Thyroid gland (tissue), 4 donors: ENCODE measurements at regions not wholly inside any gene's neighbourhood (a gene's known extent, or its start where the extent isn't known, plus 50 kb on each side); places are given as distances from the start of the nearest gene placed in this dataset.

ENCODE experiments used
- DNase-seq, 2 donors: peaks; one replicate each; pipeline ENCODE4 v3.0.0-alpha.2; 2019
- H3K27ac ChIP-seq, 3 donors: fragments of 200-600 bp; sonication (generic); 1 replicate in 2 of 3; 2 replicates in 1 of 3; pipeline ENCODE4 v1.5.1; 2016 to 2019; ENCODE audit warnings: mild to moderate bottlenecking in 1 of 3, moderate library complexity in 1 of 3
- H3K27me3 ChIP-seq: fragments of 200-600 bp; sonication (generic); one replicate; pipeline ENCODE4 v1.5.1; 2019
- H3K36me3 ChIP-seq, 2 donors: fragments of 200-600 bp; sonication (generic); one replicate each; pipeline ENCODE4 v1.5.1; 2016 to 2019
- H3K4me1 ChIP-seq, 2 donors: fragments of 200-600 bp; sonication (generic); one replicate each; pipeline ENCODE4 v1.5.1; 2017 to 2019
- H3K4me3 ChIP-seq, 3 donors: fragments of 200-600 bp; sonication (generic); replicated peaks in 1 of 3; 1 replicate in 2 of 3; 2 replicates in 1 of 3; pipeline ENCODE4 v1.5.1; 2016; ENCODE audit warnings: mild to moderate bottlenecking in 1 of 3
- H3K9me3 ChIP-seq: fragments of 200-600 bp; sonication (generic); one replicate; pipeline ENCODE4 v1.5.1; 2017
- POLR2A ChIP-seq, 2 donors: fragments of 450-650 bp; IDR thresholded peaks; one replicate each; pipeline ENCODE4 v1.6.1; 2017; ENCODE audit warnings: antibody characterized with exemption in 2 of 2, mild to moderate bottlenecking in 2 of 2, moderate library complexity in 1 of 2
- WGBS, 2 donors: methylation state at CpG; one replicate each; pipeline ENCODE4 v1.1.5; 2017; 5-methylcytosine and 5-hydroxymethylcytosine counted together
- intact Hi-C: fragments of 100-400 bp; cut with DNase I; formaldehyde crosslinking; loops from one replicate; pipeline ENCODE4 v1.15.1; 2023
- TF ChIP-seq, protein P1 (sequence below), 6 experiments: fragments of 200-600 bp in 3 of 6; fragments of 450-650 bp in 3 of 6; sonication (generic) in 3 of 6; IDR thresholded peaks; one replicate each; pipeline ENCODE4 v1.5.1; 2016 to 2019; ENCODE audit warnings: antibody characterized with exemption in 6 of 6, mild to moderate bottlenecking in 2 of 6, inconsistent platforms in 1 of 6, moderate library complexity in 1 of 6

DNA sequence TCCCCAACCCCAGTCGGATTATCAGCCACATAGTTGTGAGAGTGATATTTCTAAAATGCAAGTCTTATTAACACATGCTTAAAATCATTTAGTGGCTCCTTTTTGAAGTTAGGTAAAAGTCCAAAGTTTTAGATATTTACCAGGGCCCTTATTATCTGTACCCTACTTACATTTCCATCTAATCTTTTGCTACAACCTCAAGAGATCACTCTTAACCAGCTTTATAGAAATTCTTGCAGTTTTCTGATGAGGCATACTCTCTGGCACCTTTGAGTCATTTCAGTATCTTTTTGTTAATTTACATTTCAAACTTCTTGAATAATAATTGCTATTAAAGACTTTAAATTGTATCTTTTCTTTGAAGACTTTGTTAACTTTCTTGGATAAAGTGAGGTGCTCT is 453.3 kb downstream of the RFPL4B start:
- WGBS, 2 donors: 95% methylated on average over 1 of the region's 1 CpG
- H3K27me3 ChIP-seq: no peaks in the 10 kb centered on the region
- no peak overlapping the region for H3K27ac ChIP-seq
- TF ChIP-seq, protein P1, sequence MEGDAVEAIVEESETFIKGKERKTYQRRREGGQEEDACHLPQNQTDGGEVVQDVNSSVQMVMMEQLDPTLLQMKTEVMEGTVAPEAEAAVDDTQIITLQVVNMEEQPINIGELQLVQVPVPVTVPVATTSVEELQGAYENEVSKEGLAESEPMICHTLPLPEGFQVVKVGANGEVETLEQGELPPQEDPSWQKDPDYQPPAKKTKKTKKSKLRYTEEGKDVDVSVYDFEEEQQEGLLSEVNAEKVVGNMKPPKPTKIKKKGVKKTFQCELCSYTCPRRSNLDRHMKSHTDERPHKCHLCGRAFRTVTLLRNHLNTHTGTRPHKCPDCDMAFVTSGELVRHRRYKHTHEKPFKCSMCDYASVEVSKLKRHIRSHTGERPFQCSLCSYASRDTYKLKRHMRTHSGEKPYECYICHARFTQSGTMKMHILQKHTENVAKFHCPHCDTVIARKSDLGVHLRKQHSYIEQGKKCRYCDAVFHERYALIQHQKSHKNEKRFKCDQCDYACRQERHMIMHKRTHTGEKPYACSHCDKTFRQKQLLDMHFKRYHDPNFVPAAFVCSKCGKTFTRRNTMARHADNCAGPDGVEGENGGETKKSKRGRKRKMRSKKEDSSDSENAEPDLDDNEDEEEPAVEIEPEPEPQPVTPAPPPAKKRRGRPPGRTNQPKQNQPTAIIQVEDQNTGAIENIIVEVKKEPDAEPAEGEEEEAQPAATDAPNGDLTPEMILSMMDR (IDR thresholded peaks at IDR 0.05): no peak
- TF ChIP-seq POLR2A (IDR thresholded peaks at IDR 0.05): no peak
- intact Hi-C loops: no loop called here
- no peaks in the 10 kb centered on the region for H3K9me3 ChIP-seq
- H3K4me1 ChIP-seq: no peaks in the 10 kb centered on the region
- H3K4me3 ChIP-seq: no peak overlapping the region
- H3K36me3 ChIP-seq: no peaks in the 10 kb centered on the region
- no peak for DNase-seq

DNA sequence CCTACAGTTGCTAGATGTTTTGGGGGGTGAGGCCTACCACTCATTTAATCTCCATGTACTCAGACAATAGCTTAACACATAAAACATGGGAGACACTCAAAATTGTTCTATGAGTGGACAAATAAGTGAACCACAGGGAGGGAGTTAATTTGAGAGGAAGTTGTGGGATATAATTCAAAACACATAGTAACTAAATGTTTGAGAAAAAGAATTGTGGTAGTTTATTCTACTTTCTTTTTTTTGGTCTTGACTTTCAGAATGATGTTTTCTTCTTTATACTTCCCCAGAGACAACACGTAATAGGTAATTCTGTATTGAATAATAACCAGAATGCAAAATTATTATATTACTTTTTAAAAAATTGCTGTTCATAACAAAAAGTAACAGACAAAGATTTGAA is 453.8 kb downstream of the RFPL4B start:
- TF ChIP-seq, protein P1 (IDR thresholded peaks at IDR 0.05): no peak
- Histone ChIP-seq H3K27ac (no peak overlapping the region), H3K4me3 (no peak overlapping the region), H3K9me3 (no peaks in the 10 kb centered on the region), H3K36me3 (no peaks in the 10 kb centered on the region), H3K27me3 (no peaks in the 10 kb centered on the region), H3K4me1 (no peaks in the 10 kb centered on the region)
- intact Hi-C loops: no loop called here
- 87 to 94% methylated on average over 1 of the region's 1 CpG for WGBS, 2 donors
- DNase-seq: no peak

DNA sequence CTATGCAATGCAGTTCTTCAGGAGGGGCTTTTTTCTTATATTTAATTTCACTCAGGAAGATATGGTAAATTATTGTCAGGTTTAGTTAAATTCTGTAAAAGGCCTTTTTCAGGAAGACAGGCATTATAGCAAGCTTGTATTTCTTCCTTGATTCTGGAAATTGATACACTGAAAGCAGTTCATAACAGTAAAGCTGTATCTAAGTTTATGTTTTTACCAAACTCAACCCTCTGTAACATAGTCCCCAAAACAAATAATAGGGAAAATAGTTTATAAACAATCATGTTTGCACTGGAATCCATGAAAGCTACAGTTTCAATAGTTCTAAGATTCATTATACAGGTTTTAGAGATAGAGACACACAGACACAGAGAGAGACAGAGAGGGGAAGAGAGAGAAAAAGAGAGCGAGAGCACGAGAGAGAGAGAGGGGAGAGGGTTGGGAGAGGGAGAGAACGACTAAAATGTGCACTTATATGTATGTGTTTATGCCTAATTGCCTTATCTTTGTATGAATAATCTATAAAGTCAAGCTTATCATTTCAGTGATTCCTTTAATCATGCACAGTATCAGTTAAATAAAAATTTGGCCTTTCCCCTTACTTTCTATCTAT is 454.4 kb downstream of the RFPL4B start:
- H3K4me1 ChIP-seq: no peaks in the 10 kb centered on the region
- H3K36me3 ChIP-seq: no peaks in the 10 kb centered on the region
- no peak for TF ChIP-seq POLR2A (IDR thresholded peaks at IDR 0.05)
- H3K9me3 ChIP-seq: no peaks in the 10 kb centered on the region
- no peak overlapping the region for H3K27ac ChIP-seq
- no peak for DNase-seq
- H3K4me3 ChIP-seq: no peak overlapping the region
- intact Hi-C loops: no loop called here
- 79 to 84% methylated on average over 3 of the region's 3 CpGs for WGBS, 2 donors
- H3K27me3 ChIP-seq: no peaks in the 10 kb centered on the region

DNA sequence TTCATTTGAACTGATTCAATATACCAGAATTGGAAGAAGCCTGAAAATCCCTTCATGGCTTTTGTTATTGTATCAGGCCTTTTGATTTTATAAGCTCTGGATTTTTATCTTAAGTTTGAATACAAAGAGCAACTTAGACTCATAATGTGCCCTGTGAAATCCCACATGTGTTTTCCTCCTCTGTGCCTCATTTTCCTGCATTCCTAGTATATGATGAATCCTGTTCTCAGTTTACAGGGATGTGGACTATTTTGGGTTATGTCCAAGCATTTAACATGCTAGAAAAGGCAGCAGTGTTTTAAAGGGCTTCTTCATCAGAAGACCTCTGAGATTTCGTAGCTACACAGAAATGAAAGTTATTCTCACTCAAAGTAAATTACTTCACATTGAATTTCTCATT is 455.0 kb downstream of the RFPL4B start:
- Histone ChIP-seq H3K27me3 (no peaks in the 10 kb centered on the region), H3K36me3 (no peaks in the 10 kb centered on the region), H3K4me3 (no peak overlapping the region), H3K9me3 (no peaks in the 10 kb centered on the region), H3K27ac (no peak overlapping the region), H3K4me1 (no peaks in the 10 kb centered on the region)
- no peak for DNase-seq
- intact Hi-C loops: no loop called here
- no peak for TF ChIP-seq POLR2A (IDR thresholded peaks at IDR 0.05)
- TF ChIP-seq, protein P1 (IDR thresholded peaks at IDR 0.05): no peak
- WGBS, 2 donors: 76 to 82% methylated on average over 1 of the region's 1 CpG

DNA sequence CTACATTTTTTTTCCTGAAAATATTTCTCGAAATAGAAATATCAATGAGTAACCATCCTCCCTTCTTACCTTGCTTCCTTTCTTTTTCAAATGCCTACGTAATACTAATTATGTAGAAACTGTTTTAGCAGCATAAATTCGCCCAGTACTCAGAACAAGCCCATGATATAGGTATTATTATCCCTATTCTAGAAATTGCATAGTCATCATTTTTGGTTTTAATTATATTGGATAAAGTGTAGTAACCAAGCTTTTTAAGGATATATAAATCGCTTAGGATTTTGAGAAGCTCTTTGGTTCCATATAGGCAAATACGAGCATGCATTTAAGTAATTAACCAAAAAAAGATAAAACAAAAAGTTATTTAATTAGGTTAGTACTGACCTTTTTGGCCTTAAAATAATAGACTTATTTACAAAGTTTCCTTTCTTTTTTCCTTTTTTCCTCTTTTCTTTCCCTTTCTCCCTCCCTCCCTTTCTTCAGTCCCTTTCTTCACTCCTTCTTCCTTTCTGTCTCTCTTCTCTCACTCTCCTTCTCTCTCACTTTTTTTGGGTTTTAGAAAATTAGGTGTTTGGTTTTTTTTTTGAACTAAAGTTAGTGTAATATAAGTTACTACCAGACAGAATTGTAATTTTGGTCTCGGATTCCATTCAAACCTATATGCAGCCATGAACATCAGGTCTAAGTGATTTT is 457.7 kb downstream of the RFPL4B start:
- no peak overlapping the region for H3K27ac ChIP-seq
- no peaks in the 10 kb centered on the region for H3K9me3 ChIP-seq
- H3K27me3 ChIP-seq: no peaks in the 10 kb centered on the region
- DNase-seq: no peak
- H3K36me3 ChIP-seq: no peaks in the 10 kb centered on the region
- no peak overlapping the region for H3K4me3 ChIP-seq
- H3K4me1 ChIP-seq: no peaks in the 10 kb centered on the region
- TF ChIP-seq, protein P1 (IDR thresholded peaks at IDR 0.05): no peak
- TF ChIP-seq POLR2A (IDR thresholded peaks at IDR 0.05): no peak
- intact Hi-C loops: no loop called here
- WGBS, 2 donors: 95 to 96% methylated on average over 6 of the region's 6 CpGs
